ENCODE measurements at regions not wholly inside any gene's neighbourhood (a gene's known extent, or its start where the extent isn't known, plus 50 kb on each side); places are given as distances from the start of the nearest gene placed in this dataset.
A peak's percentile ranks its signal among the peaks of the same experiment; 100 is the strongest.
"Not testable (repeated sequence)": the region's sequence is repeated elsewhere in the genome, so short reads cannot be mapped to it uniquely, and the experiment has no call there.

DNA sequence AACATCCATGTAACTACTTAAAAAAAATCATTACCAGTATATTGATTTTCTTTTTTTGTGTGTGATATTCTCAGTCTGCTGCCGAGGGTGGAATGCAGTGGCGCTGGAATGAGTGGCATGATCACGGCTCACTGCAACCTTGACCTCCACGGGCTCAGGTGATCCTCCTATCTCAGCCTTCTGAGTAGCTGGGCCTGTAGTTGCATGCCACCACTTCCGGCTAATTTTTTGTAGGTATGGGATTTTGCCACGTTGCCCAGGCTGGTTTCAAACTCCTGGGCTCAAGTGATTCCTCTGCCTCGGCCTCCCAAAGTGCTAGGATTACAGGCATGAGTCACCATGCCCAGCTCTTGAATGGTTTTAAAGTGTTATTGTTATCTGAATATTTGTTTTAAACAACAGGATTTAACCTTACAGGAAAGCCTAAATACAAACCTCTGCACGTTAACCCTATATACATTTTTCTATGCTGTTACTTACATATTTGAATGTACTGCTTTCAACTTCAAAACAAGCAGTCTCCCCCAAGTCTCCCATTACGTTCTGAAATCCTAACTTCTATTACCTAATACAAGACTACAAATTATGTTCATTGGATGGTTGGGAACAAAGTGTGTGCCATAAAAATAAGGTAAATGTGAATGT is 61.7 kb downstream of the KPNA2 start:
- ATAC-seq (no peak), DNase-seq (no peak)
- Mint-ChIP-seq H3K9me3 (no peaks in the 10 kb centered on the region), H3K27me3 (ENCODE audit: low read depth) (no peaks in the 10 kb centered on the region), H3K4me1 (ENCODE audit: low read depth) (peaks cover 8% of the 10 kb centered on the region), H3K4me3 (no peak overlapping the region), H3K36me3 (ENCODE audit: insufficient read depth) (no peaks in the 10 kb centered on the region)

DNA sequence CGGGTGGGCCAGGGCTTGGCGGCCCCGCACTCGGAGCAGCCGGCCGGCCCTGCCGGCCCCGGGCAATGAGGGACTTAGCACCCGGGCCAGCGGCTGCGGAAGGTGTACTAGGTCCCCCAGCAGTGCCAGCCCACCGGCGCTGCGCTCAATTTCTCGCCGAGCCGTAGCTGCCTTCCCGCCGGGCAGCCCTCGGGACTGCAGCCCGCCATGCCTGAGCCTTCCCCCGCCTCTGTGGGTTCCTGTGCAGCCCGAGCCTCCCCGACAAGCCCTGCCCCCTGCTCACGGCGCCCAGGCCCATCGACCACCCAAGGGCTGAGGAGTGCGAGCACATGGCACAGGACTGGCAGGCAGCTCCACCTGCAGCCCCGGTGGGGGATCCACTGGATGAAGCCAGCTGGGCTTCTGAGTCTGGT is 63.8 kb downstream of the KPNA2 start:
- H3K4me1 Mint-ChIP-seq (ENCODE audit: low read depth): peaks cover 28% of the 10 kb centered on the region
- not testable (repeated sequence) for H3K9me3 Mint-ChIP-seq; ATAC-seq; DNase-seq; H3K4me3 Mint-ChIP-seq; H3K27me3 Mint-ChIP-seq (ENCODE audit: low read depth); H3K36me3 Mint-ChIP-seq (ENCODE audit: insufficient read depth)

DNA sequence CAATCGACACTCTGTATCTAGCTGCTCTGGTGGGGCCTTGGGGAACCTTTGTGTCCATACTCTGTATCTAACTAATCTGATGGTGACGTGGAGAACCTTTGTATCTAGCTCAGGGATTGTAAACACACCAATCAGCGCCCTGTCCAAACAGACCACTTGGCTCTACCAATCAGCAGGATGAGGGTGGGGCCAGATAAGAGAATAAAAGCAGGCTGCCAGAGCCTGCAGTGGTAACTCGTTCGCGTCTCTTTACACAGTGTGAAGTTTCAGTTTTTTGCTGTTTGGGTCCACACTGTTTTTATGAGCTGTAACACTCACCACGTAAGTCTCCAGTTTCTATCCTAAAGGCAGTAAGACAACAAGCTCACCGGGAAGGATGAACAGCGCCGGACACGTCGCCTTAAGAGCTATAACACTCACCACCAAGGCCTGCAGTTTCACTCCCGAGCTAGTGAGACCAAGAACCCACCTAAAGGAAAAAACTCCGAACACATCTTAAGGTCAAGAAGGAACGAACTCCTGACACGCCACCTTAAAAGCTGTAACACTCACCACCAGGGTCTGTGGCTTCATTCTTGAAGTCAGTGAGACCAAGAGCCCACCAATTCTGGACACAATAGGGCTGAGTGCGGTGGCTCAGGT is 64.6 kb downstream of the KPNA2 start:
- H3K4me3 Mint-ChIP-seq: peak overlapping the region; percentile 92
- no peak for DNase-seq
- H3K9me3 Mint-ChIP-seq: no peaks in the 10 kb centered on the region
- H3K36me3 Mint-ChIP-seq (ENCODE audit: insufficient read depth): no peaks in the 10 kb centered on the region
- H3K27me3 Mint-ChIP-seq (ENCODE audit: low read depth): no peaks in the 10 kb centered on the region
- ATAC-seq: no peak
- H3K4me1 Mint-ChIP-seq (ENCODE audit: low read depth): peaks cover 31% of the 10 kb centered on the region

DNA sequence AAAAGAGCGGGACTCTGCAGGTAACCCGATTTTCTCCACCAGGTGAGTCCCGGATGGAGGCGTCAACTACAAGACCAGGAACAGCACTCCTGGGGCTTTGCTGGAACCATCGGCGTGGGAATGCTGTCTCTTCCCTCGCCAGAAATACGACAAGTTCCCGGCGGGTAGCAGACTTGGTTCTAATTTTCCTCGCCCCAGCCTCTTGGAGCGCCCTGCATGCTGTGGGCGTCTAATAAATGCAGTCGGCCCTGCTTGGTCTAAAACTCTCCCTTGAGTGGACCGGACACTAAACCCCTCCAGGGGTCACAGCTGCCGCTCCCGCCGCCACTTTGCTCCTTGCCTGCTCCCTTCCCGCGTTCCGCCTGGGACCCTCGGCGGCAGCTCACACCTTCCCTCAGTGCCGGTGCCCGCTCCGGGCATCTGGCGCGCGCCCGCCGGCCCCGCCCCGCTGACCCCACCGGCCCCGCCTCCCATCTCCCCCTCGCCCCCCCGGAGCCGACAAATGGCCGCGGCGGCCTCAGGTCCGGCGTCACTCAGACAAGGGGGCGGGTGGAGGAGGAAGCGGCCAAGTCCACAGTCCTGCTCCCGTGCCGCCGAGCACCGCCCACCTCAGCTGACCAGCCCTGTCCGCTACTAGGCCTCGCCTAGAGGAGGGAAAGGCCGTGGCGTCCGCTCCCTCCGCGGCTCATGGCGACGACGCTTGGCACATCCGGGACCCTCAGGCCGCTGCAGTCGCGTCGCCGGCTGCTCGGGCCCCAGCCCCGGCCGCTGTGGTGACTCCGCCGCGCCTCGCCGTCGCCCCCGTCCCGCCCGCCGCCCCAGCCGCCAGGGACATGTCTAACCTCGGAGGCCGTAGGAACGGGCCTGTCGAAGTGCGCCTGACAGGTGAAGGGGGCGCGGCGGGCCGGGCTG is 65.8 kb downstream of the KPNA2 start:
- Mint-ChIP-seq H3K4me1 (ENCODE audit: low read depth) (peaks cover 37% of the 10 kb centered on the region), H3K27me3 (ENCODE audit: low read depth) (no peaks in the 10 kb centered on the region), H3K4me3 (peak overlapping the region; percentile 92), H3K9me3 (no peaks in the 10 kb centered on the region), H3K36me3 (ENCODE audit: insufficient read depth) (no peaks in the 10 kb centered on the region)
- DNase-seq (peak; percentile 47), ATAC-seq (peak; percentile 77 to 81)

GRCh38 chr17:68101987-68102314 is 66.4 kb downstream of the KPNA2 start:
- Mint-ChIP-seq H3K27me3 (ENCODE audit: low read depth) (no peaks in the 10 kb centered on the region), H3K36me3 (ENCODE audit: insufficient read depth) (no peaks in the 10 kb centered on the region), H3K4me1 (ENCODE audit: low read depth) (peaks cover 42% of the 10 kb centered on the region), H3K9me3 (no peaks in the 10 kb centered on the region), H3K4me3 (peak overlapping the region; percentile 92)
- DNase-seq (no peak), ATAC-seq (peak; percentile 7 to 13)

DNA sequence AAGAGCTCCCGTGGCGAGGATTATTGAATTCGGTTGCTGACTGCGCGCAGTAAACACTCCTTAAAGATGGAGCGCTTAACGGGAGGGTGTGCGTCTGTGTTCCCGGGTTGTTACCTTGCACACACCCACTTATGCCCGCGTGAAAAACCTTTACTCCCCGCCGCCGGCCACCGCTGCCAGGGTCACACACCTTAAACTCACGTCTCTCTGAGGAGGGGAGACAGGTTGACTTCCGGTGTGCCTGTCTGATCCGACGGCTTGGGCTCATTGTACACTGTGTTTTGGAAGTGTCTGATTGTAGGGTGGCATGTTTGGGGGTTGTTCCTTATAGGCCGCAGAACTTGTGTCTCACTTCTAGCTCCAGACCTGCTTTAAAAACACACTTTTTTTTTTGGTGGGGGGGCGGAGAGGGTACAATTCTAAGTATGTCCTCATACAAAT is 66.8 kb downstream of the KPNA2 start:
- Mint-ChIP-seq H3K4me3 (peak overlapping the region; percentile 92), H3K27me3 (ENCODE audit: low read depth) (no peaks in the 10 kb centered on the region), H3K36me3 (ENCODE audit: insufficient read depth) (no peaks in the 10 kb centered on the region), H3K4me1 (ENCODE audit: low read depth) (peaks cover 46% of the 10 kb centered on the region), H3K9me3 (no peaks in the 10 kb centered on the region)
- DNase-seq: no peak
- peak; percentile 20 to 38 for ATAC-seq

- Mint-ChIP-seq H3K4me1 (ENCODE audit: low read depth) (peaks cover 49% of the 10 kb centered on the region), H3K4me3 (peak overlapping the region; percentile 92), H3K9me3 (peaks cover 1% of the 10 kb centered on the region), H3K36me3 (ENCODE audit: insufficient read depth) (peaks cover 1% of the 10 kb centered on the region), H3K27me3 (ENCODE audit: low read depth) (no peaks in the 10 kb centered on the region)
- no peak for ATAC-seq
- no peak for DNase-seq
Observed at GRCh38 chr17:68103148-68103547, 67.6 kb downstream of the KPNA2 start.

GRCh38 chr17:68106085-68106484 is 70.5 kb downstream of the KPNA2 start:
- Mint-ChIP-seq H3K4me3 (no peak overlapping the region), H3K4me1 (ENCODE audit: low read depth) (peaks cover 48% of the 10 kb centered on the region), H3K9me3 (peaks cover 5% of the 10 kb centered on the region), H3K36me3 (ENCODE audit: insufficient read depth) (peaks cover 8% of the 10 kb centered on the region), H3K27me3 (ENCODE audit: low read depth) (no peaks in the 10 kb centered on the region)
- no peak for DNase-seq
- peak in 1 of 2 donors; percentile 14 for ATAC-seq

- H3K9me3 Mint-ChIP-seq: peaks cover 5% of the 10 kb centered on the region
- no peaks in the 10 kb centered on the region for H3K27me3 Mint-ChIP-seq (ENCODE audit: low read depth)
- H3K4me1 Mint-ChIP-seq (ENCODE audit: low read depth): peaks cover 46% of the 10 kb centered on the region
- no peak overlapping the region for H3K4me3 Mint-ChIP-seq
- no peak for ATAC-seq
- no peak for DNase-seq
- peaks cover 8% of the 10 kb centered on the region for H3K36me3 Mint-ChIP-seq (ENCODE audit: insufficient read depth)
Observed at GRCh38 chr17:68107373-68107772, 71.8 kb downstream of the KPNA2 start.

DNA sequence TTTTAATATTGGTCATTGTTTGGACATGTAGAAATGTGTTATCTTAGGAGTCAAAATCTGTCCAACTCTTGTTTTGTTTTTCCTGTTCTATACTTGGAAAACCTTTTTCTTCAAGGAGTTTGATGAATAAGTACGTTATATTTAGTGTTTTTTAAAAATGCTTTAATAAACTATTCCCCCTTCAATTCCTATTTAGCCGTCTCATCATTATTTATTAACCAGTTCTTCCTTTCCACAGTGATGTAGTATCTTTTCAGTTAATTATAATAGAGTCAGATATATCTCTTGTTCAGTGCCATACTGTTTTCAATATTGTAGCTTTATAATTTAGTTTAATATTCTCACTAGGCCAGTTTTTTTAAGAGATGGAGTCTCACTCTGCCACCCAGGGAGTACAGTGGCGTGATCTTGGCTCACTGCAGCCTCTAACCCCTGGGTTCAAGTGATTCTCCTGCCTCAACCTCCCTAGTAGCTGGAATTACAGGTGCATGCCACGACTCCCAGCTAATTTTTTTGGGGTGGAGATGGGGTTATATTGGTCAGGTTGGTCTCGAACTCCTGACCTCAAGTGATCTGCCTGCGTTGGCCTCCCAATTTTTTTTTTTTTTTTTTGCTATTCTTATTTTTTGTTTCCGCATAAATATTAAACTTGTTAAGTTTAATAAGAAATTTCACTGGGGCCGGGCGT is 72.9 kb downstream of the KPNA2 start:
- Mint-ChIP-seq H3K27me3 (ENCODE audit: low read depth) (no peaks in the 10 kb centered on the region), H3K4me1 (ENCODE audit: low read depth) (peaks cover 35% of the 10 kb centered on the region), H3K36me3 (ENCODE audit: insufficient read depth) (peaks cover 8% of the 10 kb centered on the region), H3K9me3 (peaks cover 5% of the 10 kb centered on the region), H3K4me3 (no peak overlapping the region)
- ATAC-seq (no peak), DNase-seq (no peak)

- not testable (repeated sequence) for DNase-seq; H3K27me3 Mint-ChIP-seq (ENCODE audit: low read depth); ATAC-seq; H3K4me3 Mint-ChIP-seq; H3K9me3 Mint-ChIP-seq
- H3K36me3 Mint-ChIP-seq (ENCODE audit: insufficient read depth): peaks cover 11% of the 10 kb centered on the region
- peaks cover 27% of the 10 kb centered on the region for H3K4me1 Mint-ChIP-seq (ENCODE audit: low read depth)
Observed at GRCh38 chr17:68109404-68109803, 73.9 kb downstream of the KPNA2 start.

- not testable (repeated sequence) for H3K4me3 Mint-ChIP-seq; H3K9me3 Mint-ChIP-seq; H3K4me1 Mint-ChIP-seq (ENCODE audit: low read depth); DNase-seq; ATAC-seq; H3K27me3 Mint-ChIP-seq (ENCODE audit: low read depth)
- peaks cover 32% of the 10 kb centered on the region for H3K36me3 Mint-ChIP-seq (ENCODE audit: insufficient read depth)
Observed at GRCh38 chr17:68116211-68116610, 80.7 kb downstream of the KPNA2 start.

DNA sequence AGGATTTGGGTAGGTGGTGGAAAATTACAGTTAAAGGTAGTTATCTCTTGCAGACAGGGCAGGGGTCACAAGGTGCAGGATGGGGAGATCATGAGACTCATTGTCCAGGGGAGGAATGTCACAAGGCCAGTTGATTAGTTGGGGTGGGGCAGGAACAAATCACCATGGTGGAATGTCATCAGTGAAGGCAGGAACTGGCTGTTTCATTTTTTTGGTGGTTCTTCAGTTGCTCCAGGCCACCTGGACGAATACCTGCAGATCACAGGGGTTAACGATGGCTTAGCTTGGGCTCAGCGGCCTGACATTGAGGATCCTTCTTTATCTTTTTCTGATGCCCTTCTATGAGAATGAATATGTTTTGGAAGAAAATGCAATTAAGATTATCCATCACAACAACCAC is 87.1 kb downstream of the KPNA2 start:
- ATAC-seq: no peak
- H3K4me1 Mint-ChIP-seq (ENCODE audit: low read depth): peaks cover 10% of the 10 kb centered on the region

More for the DNA sequence above, 87.1 kb downstream of the KPNA2 start:
- DNase-seq: no peak
- no peaks in the 10 kb centered on the region for H3K27me3 Mint-ChIP-seq (ENCODE audit: low read depth)
- no peak overlapping the region for H3K4me3 Mint-ChIP-seq
- peaks cover 44% of the 10 kb centered on the region for H3K36me3 Mint-ChIP-seq (ENCODE audit: insufficient read depth)
- H3K9me3 Mint-ChIP-seq: no peaks in the 10 kb centered on the region
